GM19452 (cell line): ENCODE measurements at regions not wholly inside any gene's neighbourhood (a gene's known extent, or its start where the extent isn't known, plus 50 kb on each side); places are given as distances from the start of the nearest gene placed in this dataset.

ENCODE experiments used
- ATAC-seq: cut with Tn5 transposase; IDR thresholded peaks from one replicate; pipeline ENCODE4 v1.9.1; 2021; ENCODE audit not compliant: unreplicated experiment

- ATAC-seq: no peak
Observed at GRCh38 chr16:52056259-52056658, 490.7 kb downstream of the TOX3 start.

GRCh38 chr16:52055381-52055780, 491.6 kb downstream of the TOX3 start:
- ATAC-seq: no peak

- no peak for ATAC-seq
Observed at GRCh38 chr16:52054326-52054725, 492.6 kb downstream of the TOX3 start.

GRCh38 chr16:52052818-52053217, 494.1 kb downstream of the TOX3 start:
- ATAC-seq: no peak

- no peak for ATAC-seq
Observed at GRCh38 chr16:52051414-52052172, 495.4 kb downstream of the TOX3 start.

- ATAC-seq: no peak
Observed at GRCh38 chr16:52050418-52050817, 496.5 kb downstream of the TOX3 start.

GRCh38 chr16:52035436-52035835, 511.5 kb downstream of the TOX3 start:
- no peak for ATAC-seq

GRCh38 chr16:52034830-52035229, 512.1 kb downstream of the TOX3 start:
- ATAC-seq: no peak

GRCh38 chr16:52033992-52034391, 513.0 kb downstream of the TOX3 start:
- ATAC-seq: no peak

GRCh38 chr16:52022980-52023379, 524.0 kb downstream of the TOX3 start:
- ATAC-seq: no peak

GRCh38 chr16:52022177-52022576, 524.8 kb downstream of the TOX3 start:
- ATAC-seq: no peak

- ATAC-seq: no peak
Observed at GRCh38 chr16:52016387-52016786, 530.6 kb downstream of the TOX3 start.

GRCh38 chr16:52005551-52005950, 541.4 kb downstream of the TOX3 start:
- no peak for ATAC-seq

- ATAC-seq: no peak
Observed at GRCh38 chr16:52004343-52004742, 542.6 kb downstream of the TOX3 start.

GRCh38 chr16:52002026-52002425, 544.9 kb downstream of the TOX3 start:
- ATAC-seq: no peak

- no peak for ATAC-seq
Observed at GRCh38 chr16:51996516-51996915, 550.4 kb downstream of the TOX3 start.

GRCh38 chr16:51994597-51994996, 552.3 kb downstream of the TOX3 start:
- no peak for ATAC-seq

- ATAC-seq: no peak
Observed at GRCh38 chr16:51989637-51990230, 557.2 kb downstream of the TOX3 start.

GRCh38 chr16:51988977-51989376, 558.0 kb downstream of the TOX3 start:
- ATAC-seq: no peak

GRCh38 chr16:51987519-51987918, 559.4 kb downstream of the TOX3 start:
- no peak for ATAC-seq

GRCh38 chr16:51986717-51987116, 560.2 kb downstream of the TOX3 start:
- ATAC-seq: no peak

- no peak for ATAC-seq
Observed at GRCh38 chr16:51986301-51986700, 560.6 kb downstream of the TOX3 start.

GRCh38 chr16:51985126-51985525, 561.8 kb downstream of the TOX3 start:
- ATAC-seq: no peak
